Colon (tissue), 2 donors: ENCODE measurements at regions not wholly inside any gene's neighbourhood (a gene's known extent, or its start where the extent isn't known, plus 50 kb on each side); places are given as distances from the start of the nearest gene placed in this dataset.
"Not testable (repeated sequence)": the region's sequence is repeated elsewhere in the genome, so short reads cannot be mapped to it uniquely, and the experiment has no call there.

Experiments used
- FAIRE-seq: peaks from 2 replicates; lab custom pipeline; 2012; peaks lifted over from hg19 to GRCh38; lab: Jason Lieb, UNC
- donor health status: control.
- donor health status: control.

DNA sequence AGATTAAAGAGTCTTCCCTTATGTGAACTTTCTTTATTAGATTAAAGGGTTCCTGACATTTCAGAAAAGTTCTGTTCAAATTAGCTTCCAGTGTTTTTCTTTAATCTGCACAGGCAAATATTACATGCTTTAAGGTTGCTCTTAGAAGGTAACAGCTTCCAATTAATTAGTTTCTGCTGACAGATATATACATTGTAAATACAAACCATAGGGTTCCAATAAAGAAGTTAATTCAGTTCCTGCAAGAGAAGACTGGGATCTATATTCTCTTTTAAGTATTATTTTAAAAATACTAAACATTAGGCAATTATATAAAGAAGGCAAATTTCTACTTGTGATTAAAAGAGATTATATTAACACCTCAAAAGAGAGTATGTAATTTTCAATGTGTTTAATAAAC lies 795.7 kb downstream of the MAT2B start:
- FAIRE-seq, result no peak

DNA sequence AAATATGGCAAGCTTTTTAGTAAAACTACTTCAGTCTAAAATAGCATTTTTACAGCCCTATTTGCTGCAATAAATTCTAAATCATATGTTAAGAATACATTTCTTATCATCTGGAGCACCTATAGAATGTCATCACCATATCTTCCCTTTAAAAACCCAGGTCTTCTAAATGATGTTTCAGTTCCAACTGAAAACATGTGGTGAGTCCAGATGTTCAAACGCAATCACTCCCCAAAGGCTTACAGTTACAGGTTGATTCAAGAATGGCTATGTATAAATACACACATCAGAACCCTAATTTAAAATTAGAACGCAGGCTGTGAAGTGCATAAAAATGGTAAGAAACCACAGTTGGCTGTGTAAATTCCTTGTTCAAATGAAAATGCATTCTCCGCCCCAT lies 796.3 kb downstream of the MAT2B start:
- no peak for FAIRE-seq

DNA sequence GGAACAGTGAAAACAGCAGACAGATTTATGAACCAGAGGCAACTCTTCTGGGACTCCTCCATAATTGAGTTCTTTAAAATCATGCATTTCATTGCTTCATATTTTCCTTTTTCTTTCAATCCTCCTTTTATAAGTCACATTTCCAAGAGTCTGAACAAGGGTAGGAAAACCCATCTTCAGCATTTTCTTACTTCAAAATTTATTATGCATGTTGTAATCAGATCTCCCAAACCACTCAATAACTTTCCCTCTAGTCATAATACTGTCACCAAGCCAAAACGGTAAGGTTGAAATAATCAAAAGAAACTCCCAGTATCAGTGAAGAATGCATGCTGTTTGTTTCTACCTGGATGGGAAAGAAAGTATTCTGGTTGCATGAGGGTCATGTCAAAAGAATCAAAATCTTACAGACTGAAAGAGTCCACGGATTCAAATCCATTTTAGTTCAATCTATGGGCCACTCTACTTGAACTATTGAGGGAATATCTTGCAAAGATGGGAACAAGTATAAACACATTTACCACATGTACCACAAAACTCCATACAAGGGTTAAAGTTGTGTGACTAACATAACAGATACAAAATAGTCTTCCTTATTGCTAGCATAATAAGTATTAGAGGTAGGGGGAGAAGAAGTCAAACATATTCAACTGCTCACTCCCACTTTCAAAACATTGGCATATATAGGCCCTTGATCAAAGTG lies 797.3 kb downstream of the MAT2B start:
- no peak for FAIRE-seq

DNA sequence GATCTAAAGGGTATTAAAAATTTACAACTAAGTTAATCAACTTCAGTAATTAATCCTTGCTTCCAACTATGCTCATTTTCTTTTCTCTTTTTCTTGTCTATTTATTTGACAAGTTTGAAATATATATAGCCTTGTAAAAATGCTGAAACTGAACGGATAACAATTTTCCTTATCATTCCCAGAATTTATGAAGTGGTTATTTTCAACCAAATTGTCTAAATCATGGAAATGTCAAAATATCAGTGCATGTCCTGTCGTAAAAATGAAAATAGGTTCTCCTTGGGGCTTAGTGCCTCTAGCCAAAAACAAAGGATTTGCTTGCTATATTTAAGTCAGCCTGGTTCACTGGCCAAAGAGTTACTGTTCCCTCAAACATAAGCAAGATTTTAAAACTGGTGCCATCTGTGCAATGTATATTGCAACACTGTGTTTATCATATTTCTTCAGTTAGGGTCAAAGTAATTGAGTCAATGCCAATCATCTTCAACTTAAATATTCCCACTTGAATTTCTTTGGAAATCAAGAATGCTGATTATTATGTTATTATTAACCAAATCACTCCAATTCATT lies 798.3 kb downstream of the MAT2B start:
- no peak for FAIRE-seq

DNA sequence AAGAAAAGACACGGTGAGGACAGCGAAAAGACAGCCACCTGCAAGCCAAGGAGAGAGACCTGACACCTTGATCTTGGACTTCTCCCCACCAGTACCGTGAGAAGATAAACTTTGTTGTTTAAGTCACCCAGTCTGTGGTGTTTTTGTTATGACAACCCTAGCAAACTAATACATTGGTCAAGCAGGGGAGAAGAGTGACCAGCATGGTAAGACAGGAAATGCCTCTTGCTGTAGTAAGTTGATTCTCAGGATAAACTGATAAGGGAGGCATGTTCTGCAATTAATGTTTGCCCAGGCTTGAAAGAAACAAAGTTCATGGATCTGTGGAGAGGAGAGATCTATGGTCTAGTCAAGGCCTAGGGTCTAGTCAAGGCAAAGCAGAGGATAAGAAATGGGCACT lies 801.2 kb downstream of the MAT2B start:
- FAIRE-seq, result no peak

DNA sequence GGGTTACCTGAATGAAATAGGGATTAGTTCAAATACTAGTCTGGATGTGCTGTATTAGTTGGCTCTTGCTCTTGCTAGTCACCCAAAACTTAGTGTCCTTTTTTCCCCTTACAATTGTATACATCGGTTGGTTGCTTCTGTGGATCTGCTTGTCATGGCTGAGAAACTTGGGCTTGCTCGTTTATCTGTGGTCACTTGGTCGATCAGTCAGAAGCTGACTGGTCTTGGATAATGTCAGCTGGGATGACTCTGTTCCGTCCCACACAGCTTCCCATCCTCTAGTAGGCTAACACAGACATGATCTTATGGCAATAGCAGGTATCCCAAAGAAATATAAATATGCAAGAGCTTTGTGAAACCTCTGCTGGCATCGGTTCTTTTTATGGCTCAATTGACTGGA lies 807.4 kb downstream of the MAT2B start:
- FAIRE-seq, result no peak

DNA sequence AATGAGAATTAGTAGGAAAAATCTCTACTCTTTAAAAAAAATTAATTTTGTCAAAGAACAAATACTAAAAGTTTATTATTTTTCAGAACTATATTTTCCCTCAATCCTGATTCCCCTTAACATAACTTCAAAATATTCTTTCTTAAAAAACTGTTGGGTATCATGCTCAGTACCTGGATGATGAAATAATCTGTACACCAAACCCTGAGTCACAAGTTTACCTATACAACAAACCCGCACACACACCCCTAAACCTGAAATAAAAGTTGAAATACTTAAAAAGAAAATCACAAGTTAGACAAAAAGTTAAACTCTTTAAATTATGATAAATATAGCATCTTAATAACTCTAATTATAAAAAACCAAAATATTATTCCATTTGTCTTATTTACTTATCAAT lies 812.3 kb downstream of the MAT2B start:
- peak; percentile 75 for FAIRE-seq

DNA sequence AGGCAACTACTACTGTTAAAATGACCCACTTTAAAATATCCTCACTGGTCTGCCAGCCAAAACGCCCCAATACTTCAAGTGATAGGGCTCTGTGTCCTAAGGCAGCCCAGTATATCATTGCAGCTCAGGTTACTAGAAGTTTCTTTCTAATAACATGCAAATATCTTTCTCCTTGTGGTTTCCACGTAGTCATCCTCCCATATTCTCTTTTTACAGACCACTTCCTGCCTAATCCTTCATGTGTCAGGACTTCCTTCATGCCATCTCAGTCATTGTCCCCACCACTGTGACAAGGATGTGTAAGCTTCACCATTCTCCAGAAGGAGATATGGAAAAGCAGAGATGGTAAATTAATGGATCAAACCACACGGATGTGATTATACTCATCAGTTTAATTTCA lies 813.7 kb downstream of the MAT2B start:
- no peak for FAIRE-seq

DNA sequence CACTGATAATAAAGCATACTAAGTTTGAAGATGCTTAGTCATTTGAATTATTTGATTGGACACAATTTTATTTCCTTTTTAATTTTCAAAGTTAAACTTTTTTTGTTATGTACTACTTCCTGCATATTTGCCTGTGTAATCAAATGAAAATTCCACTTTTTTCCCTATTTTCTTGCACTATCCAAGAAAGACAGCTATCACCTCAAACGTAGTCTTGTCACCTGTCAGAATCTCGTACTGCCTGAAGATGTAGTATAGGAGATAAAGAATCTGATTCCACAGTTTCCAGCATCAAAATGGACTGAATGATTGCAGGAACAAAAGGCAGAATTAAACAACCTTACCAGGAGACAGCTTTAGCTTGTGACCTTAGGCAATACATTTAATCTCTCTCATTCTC lies 818.8 kb downstream of the MAT2B start:
- FAIRE-seq, result no peak

DNA sequence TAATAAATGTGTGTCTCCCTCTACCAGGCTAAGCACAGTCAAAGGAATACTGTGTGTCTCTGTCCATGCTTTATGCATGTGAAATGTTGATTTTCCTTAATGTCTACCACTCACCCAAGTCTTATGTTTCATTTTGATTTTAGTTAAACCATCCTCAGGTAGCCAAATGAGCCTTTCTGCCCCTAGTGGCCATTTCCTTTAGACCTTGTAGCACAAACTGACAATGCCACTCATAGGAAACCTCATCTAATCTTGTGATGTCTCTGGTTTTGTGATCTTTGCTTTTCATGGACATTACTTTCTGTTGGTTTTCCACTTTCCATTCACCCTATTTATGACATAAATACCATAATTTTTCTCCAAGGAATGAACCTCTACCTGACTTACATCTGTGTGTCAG lies 820.8 kb downstream of the MAT2B start:
- no peak for FAIRE-seq

DNA sequence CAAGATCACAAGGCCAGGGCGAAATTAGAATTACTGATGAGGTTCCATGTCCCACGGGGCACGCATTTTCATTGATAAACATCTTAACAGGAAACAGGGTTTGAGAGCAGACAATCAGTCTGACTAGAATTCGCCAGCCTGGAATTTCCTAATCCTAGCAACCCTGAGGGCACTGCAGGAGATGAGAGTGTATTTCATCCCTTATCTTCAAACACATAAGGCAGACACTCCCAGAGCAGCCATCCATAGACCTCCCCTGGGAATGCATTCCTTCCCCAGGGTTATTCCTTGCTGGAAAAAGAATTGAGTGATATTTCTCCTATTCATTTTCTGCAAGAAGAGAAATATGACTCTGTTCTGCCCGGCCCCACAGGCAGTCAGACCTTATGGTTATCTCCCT lies 821.7 kb downstream of the MAT2B start:
- not testable (repeated sequence) for FAIRE-seq

DNA sequence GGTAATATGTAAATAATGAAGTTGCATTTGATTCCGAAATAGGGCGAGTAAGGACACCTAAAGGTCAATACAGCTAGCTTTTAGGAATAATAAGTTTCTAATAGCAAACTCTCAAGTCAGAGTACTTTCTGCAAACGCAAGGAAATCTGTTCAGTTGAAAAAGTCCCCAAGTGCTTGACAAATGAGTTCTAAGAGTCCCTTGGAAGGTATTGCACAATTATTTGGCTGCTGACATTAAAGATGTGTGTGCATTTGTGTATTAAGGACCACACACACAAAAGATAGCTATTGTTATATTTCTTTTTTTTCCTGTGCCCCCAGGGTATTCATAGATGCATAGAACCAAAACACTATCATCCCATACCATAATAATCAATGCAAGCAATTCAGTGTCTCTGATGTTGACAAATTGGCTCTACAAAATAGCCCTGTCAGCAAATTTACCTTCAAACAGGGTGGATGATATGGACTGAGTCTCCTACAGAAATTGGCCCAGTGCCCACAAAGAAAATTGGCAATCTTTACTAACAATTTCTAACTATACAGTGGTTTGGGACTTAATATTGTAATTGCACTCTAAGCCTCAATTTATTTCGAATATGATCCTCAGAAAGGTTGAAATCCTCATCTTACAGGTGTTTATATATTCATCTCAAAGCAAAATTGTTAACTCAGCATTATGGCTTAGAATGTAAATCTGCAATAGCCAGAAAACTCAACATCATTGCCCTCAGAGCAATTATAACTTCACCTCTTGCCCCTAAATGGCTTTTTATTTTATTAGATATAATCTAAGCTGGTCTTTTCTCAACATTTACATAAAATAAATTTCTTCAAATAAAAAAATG lies 827.2 kb downstream of the MAT2B start:
- no peak for FAIRE-seq

DNA sequence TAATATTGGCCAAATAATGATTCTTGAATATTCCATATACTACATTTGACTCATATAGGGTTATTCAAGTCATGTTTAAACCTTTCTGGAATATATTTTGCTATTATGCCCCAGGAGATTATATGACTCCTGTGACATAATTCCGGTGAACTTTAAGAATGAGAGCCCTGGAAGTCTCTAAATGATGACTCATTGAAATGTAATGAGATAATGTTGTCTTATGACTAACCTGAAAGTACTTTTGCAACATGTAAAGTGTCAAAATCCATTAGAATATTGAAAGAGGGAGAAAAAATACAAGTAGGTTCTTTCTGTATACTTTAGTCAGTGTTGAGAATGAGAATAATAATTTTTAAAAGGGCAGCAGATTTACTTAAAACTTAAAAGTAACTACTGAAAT lies 830.4 kb downstream of the MAT2B start:
- no peak for FAIRE-seq

DNA sequence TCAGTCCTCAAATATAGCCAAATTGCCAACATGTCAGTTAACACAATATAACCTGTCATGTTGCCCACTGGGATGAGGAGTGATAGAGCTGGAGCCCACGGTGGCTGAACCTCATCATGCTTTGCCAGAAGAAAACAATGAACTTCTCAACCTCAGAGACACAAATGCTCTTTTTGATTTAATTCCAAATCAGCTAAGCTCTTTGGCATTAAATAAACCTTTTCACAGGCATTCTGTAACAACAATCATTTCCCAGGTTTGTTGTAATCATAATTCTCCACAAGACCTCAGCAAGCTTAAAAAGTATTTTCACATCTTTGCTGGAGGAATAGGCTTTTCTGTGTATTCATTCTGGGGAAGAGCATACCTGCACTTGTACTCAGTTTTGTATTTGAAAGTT lies 830.9 kb downstream of the MAT2B start:
- FAIRE-seq, result no peak

DNA sequence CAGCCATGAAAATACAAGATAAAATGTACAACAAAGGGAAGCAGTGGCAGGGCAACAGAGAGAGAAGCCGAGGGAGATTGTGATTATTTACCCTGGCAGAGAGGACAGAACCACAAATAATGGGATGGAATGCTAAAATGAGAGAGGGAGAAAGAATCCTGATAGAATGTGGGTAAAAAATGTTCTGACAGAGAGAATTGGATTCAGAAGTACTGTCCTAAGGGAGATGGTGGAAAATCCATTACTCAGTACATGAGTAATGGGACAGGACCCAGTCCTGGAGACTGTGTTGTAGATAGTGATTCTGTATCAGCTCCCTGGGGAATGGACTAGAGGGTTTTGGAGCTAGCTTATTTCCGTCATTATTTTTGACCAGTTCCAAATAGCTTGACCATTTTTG lies 831.5 kb downstream of the MAT2B start:
- no peak for FAIRE-seq

DNA sequence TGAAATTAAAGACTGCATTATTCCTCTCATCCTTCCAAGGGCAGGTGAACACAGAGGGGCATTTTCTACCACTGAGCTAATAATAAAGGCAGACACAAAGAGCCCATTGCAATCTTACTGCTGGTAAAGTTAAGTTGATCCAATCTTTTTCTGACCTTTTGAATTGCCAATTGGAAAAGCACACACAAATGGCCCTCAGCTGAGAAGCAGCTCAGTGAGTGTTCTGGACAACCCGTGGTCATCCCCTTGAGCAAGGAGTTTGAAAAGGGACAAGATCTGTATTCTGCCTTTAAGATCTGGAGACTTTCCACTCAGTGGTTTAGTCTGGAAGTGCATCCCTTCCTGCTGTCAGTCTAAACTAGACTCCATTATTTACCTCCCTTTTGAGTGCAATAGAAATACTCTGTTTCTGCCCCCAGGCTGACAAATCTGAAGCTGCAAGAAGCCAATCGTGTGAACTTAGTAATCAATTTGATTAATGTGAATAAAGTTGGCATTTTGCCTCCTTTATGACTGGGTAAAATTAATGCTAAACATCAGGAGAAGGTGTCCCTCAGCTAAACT lies 835.7 kb downstream of the MAT2B start:
- no peak for FAIRE-seq

DNA sequence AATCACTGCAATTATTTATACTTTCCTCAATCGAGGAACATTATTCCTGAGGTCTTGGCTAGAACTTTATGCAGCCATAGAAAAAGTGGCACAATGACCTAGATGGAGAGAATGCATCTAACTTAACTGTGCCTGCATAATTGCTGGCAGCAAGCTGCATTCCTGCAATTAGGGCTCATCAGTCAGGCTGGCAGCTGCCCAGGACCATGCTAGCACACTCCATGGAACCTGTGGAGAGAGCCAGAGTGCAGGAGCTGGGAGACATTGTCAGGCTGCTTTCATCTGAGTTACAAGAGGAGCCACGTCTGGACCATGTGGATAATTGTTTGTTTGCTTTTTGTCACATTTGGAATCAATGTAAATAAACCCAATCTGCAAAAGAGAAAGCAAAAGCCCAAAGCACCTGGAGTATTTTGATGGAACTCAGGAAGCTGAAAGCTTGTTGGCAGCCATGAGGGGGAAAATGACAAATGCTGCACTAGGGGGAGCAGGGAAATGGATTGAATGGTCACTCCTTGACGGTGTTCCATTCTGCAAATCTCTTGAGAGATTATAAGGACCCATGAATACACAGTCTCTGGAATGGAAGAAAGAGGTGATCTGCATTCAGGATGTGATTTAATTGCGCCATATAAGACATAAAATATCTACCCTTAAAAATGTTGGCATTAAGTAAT lies 839.9 kb downstream of the MAT2B start:
- FAIRE-seq, result no peak

DNA sequence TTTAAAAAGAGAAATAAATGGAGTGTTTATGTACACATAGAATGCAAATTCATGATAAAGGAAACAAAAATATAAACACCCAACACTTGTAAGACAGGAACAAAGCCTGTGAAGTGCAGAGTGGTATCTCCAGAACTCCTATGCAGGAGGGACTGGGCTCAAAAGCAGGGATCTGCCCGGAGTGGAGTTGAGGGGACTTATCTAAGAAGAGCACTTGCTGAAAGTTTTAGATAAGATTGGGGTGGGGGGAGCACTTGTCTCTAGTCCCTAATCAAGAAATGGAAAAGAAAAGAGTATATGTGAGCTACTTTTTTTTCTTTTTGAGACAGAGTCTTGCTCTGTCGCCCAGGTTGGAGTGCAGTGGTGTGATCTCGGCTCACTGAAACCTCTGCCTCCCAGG lies 840.4 kb downstream of the MAT2B start:
- no peak for FAIRE-seq

DNA sequence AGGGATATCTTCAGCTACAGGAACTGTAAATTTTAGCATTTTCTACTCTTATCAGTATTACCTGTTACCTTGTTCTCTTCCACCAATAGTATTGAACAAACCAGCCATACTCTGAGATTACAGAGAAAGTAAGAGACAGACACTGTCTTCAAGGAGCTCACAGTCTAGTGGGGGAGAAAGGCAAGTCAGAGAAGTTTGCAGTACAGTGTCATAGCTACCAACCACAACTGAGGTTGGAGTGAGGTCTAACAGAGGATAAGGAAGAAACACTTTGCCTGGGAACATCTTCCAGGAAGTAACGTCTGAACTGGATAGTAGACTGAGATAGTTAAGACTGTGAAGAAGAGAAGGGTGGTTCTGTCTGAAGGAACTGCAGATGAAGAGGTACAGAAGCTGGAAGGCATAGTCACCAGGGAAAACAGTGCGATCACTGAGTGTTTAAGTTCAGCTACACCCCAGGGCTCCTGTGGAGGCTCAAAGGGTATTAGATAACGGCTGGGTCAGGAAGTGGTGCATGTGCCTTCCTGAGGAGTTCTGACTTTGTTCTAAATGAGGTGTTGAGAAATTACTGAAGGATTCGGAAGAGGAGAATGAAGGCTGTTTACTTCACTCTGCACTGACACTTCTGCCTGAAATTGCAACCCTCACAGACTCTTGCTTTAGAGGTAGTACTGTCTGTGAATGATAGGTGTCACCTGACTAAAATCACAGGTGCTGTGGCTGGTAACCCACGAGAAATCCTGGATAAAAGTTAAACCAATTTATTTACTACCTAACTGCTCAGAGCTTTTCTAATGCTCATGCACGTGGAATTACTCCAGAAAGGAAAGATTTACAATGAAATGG lies 841.6 kb downstream of the MAT2B start:
- no peak for FAIRE-seq

DNA sequence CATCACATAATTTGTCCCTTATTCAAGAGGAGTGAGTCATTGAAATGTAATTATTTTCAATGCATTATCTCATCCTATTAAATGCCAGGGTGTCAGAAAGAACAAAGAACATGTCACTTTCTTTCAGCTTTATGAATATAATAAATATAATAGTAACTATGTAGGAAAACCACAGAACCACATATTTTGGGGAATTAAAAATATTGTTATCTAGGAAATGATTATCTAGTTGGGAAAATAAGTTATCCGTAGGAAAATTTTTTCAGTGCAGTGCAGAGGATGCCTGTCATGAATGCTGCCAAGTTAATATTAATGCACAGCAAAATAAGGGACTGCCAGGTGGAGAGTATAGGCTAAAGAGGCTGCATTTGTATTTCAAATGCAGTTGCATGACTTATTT lies 844.8 kb downstream of the MAT2B start:
- no peak for FAIRE-seq

DNA sequence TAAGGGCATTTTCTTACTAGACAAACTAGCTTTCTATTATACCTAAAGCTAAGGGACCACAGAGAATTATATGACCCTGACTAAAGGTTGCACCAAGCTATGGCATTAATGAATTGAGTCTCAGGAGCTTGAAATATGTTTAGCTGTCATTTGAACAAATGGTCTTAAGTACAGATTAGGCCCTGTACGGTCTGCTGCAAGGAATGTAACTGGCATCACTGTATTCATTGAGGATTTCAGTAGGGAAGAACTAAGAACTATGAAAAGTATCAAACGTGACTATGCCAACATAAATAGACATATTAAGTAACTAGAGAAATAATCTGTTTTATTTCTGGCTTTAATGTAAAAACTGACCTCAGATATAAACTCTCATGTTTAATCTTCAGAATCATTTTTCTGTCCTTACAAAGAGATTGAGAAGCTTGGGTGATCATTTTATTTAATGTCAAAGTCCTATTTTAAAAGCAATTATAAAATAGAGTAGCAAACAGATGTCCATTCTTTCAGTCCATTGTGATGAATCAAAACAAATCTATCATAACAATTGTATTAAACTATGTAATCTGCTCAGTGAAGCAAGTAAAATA lies 845.9 kb downstream of the MAT2B start:
- FAIRE-seq, result no peak
